ENCODE measurements at regions not wholly inside any gene's neighbourhood (a gene's known extent, or its start where the extent isn't known, plus 50 kb on each side); places are given as distances from the start of the nearest gene placed in this dataset.

- H3K4me3 ChIP-seq (ENCODE audit: low read length): no peak overlapping the region
- DNase-seq (ENCODE audit: low read depth): no peak
- TF ChIP-seq CTCF (conservative IDR thresholded peaks at IDR 0.05; ENCODE audit: low read length): no peak
Measured at GRCh38 chr1:98057236-98057910, 136.5 kb upstream of the DPYD start.

- no peak for TF ChIP-seq CTCF (conservative IDR thresholded peaks at IDR 0.05; ENCODE audit: low read length)
- no peak for DNase-seq (ENCODE audit: low read depth)
- no peak overlapping the region for H3K4me3 ChIP-seq (ENCODE audit: low read length)
Measured at GRCh38 chr1:98056781-98057180, 135.9 kb upstream of the DPYD start.

GRCh38 chr1:98055457-98055856 is 134.6 kb upstream of the DPYD start:
- H3K4me3 ChIP-seq (ENCODE audit: low read length): no peak overlapping the region
- no peak for TF ChIP-seq CTCF (conservative IDR thresholded peaks at IDR 0.05; ENCODE audit: low read length)
- DNase-seq (ENCODE audit: low read depth): no peak

- DNase-seq (ENCODE audit: low read depth): no peak
- no peak for TF ChIP-seq CTCF (conservative IDR thresholded peaks at IDR 0.05; ENCODE audit: low read length)
- H3K4me3 ChIP-seq (ENCODE audit: low read length): no peak overlapping the region
Measured at GRCh38 chr1:98054786-98055185, 134.0 kb upstream of the DPYD start.

- TF ChIP-seq CTCF (conservative IDR thresholded peaks at IDR 0.05; ENCODE audit: low read length): no peak
- H3K4me3 ChIP-seq (ENCODE audit: low read length): peak overlapping the region; percentile 25
- no peak for DNase-seq (ENCODE audit: low read depth)
Measured at GRCh38 chr1:98054367-98054701, 133.5 kb upstream of the DPYD start.

GRCh38 chr1:98053471-98054366 is 132.9 kb upstream of the DPYD start:
- peak; percentile 50 for TF ChIP-seq CTCF (conservative IDR thresholded peaks at IDR 0.05; ENCODE audit: low read length)
- H3K4me3 ChIP-seq (ENCODE audit: low read length): peak overlapping the region; percentile 64
- DNase-seq (ENCODE audit: low read depth): peak; percentile 68

Measured in AG10803 (cell line).